SK-N-SH (cell line): ENCODE measurements at regions not wholly inside any gene's neighbourhood (a gene's known extent, or its start where the extent isn't known, plus 50 kb on each side); places are given as distances from the start of the nearest gene placed in this dataset.

Experiments
- CTCF ChIA-PET: fragments of 300-600, 350-600 bp; formaldehyde crosslinking; extraction: SDS; loops from one replicate; lab custom pipeline; 2021; lab: Yijun Ruan, JAX
- POLR2A ChIA-PET: fragments of 350-600 bp; sonication (Branson Sonifier 250); formaldehyde crosslinking; extraction: SDS; loops from one replicate; lab custom pipeline; 2020; ENCODE audit warnings: antibody characterized with exemption, inconsistent platforms; lab: Yijun Ruan, JAX
- DNase-seq: peaks from one replicate; pipeline ENCODE4 v3.0.0; 2012
- H2AFZ ChIP-seq: fragments of 200-600 bp; sonication (generic); 2 replicates; pipeline ENCODE4 v1.8.1; 2016; ENCODE audit warnings: antibody characterized with exemption, mild to moderate bottlenecking, low read depth
- H3F3A ChIP-seq: fragments of 200-600 bp; sonication (generic); replicated peaks from 2 replicates; pipeline ENCODE3; 2016; ENCODE audit warnings: antibody characterized with exemption, mild to moderate bottlenecking; ENCODE audit not compliant: insufficient read depth
- H3K27ac ChIP-seq, 2 experiments: fragments of 200-500 bp in 1 of 2; fragments of 200-600 bp in 1 of 2; sonication (Bioruptor generic) in 1 of 2; sonication (generic), shearing (Covaris generic) in 1 of 2; 2 replicates each; pipeline versions ENCODE4 v1.5.1 to v1.6.1; 2014 to 2016; ENCODE audit warnings: low read depth in 2 of 2, inconsistent platforms in 1 of 2, low read length in 1 of 2, mild to moderate bottlenecking in 1 of 2, mixed read lengths in 1 of 2
- H3K27me3 ChIP-seq: fragments of 200-600 bp; sonication (generic), shearing (Covaris generic); 2 replicates; pipeline ENCODE4 v1.6.1; 2016; ENCODE audit warnings: mixed run types; ENCODE audit not compliant: insufficient read depth
- H3K36me3 ChIP-seq, 2 experiments: fragments of 200-500 bp in 1 of 2; fragments of 200-600 bp in 1 of 2; sonication (Bioruptor generic) in 1 of 2; sonication (generic) in 1 of 2; replicated peaks in 1 of 2; 2 replicates each; pipeline versions ENCODE3 to v1.5.1; 2014 to 2016; ENCODE audit warnings: low read length in 1 of 2, mild to moderate bottlenecking in 1 of 2; ENCODE audit not compliant: insufficient read depth in 2 of 2, control insufficient read depth in 1 of 2
- H3K4me1 ChIP-seq, 2 experiments: fragments of 200-500 bp in 1 of 2; fragments of 200-600 bp in 1 of 2; sonication (Bioruptor generic) in 1 of 2; sonication (generic), shearing (Covaris generic) in 1 of 2; 2 replicates each; pipeline versions ENCODE4 v1.5.1 to v1.6.1; 2014 to 2016; ENCODE audit warnings: low read depth in 1 of 2, low read length in 1 of 2, mixed run types in 1 of 2; ENCODE audit not compliant: insufficient read depth in 2 of 2, control insufficient read depth in 1 of 2
- H3K4me2 ChIP-seq: fragments of 200-600 bp; sonication (generic), shearing (Covaris generic); 2 replicates; pipeline ENCODE4 v1.6.1; 2017; ENCODE audit warnings: mixed run types
- H3K4me3 ChIP-seq, 2 experiments: fragments of 200-500 bp in 1 of 2; fragments of 200-600 bp in 1 of 2; sonication (Bioruptor generic) in 1 of 2; sonication (generic), shearing (Covaris generic) in 1 of 2; 2 replicates each; pipeline versions ENCODE4 v1.5.1 to v1.8.1; 2014 to 2016; ENCODE audit warnings: low read depth in 2 of 2, inconsistent platforms in 1 of 2, low read length in 1 of 2, mild to moderate bottlenecking in 1 of 2, mixed read lengths in 1 of 2, moderate library complexity in 1 of 2
- H3K79me2 ChIP-seq: fragments of 200-600 bp; sonication (generic); 2 replicates; pipeline ENCODE4 v1.8.1; 2017; ENCODE audit warnings: mild to moderate bottlenecking; ENCODE audit not compliant: insufficient read depth
- H3K9ac ChIP-seq: fragments of 200-600 bp; sonication (generic); 2 replicates; pipeline ENCODE4 v1.6.1; 2017; ENCODE audit warnings: mixed run types
- H3K9me2 ChIP-seq: fragments of 200-600 bp; sonication (generic); 2 replicates; pipeline ENCODE4 v1.6.1; 2017; ENCODE audit warnings: mixed run types
- H3K9me3 ChIP-seq: fragments of 200-600 bp; sonication (generic); 2 replicates; pipeline ENCODE4 v1.6.1; 2017; ENCODE audit warnings: mixed run types, mild to moderate bottlenecking, moderate library complexity
- H4K20me1 ChIP-seq: fragments of 200-600 bp; sonication (generic); 2 replicates; pipeline ENCODE4 v1.6.1; 2017; ENCODE audit warnings: mild to moderate bottlenecking, mixed run types; ENCODE audit not compliant: insufficient read depth
- CTCF ChIP-seq: fragments of 200-600 bp; sonication (generic); IDR thresholded peaks from 2 replicates; pipeline ENCODE4 v1.6.1; 2017; ENCODE audit warnings: antibody characterized with exemption, mild to moderate bottlenecking, moderate library complexity
- ELF1 ChIP-seq: IDR thresholded peaks from 2 replicates; pipeline ENCODE4 v1.4.0; 2012
- EP300 ChIP-seq, 2 experiments: IDR thresholded peaks; 2 replicates each; pipeline versions ENCODE4 v1.4.0 to v1.6.1; 2012; ENCODE audit warnings: borderline replicate concordance in 1 of 2, low read depth in 1 of 2, low read length in 1 of 2
- FOXJ3 ChIP-seq: sonication (generic); formaldehyde crosslinking; IDR thresholded peaks from 2 replicates; pipeline ENCODE4 v1.5.1; 2020; ENCODE audit warnings: mild to moderate bottlenecking, missing genetic modification reagents
- IRF3 ChIP-seq: fragments of 150-350 bp; IDR thresholded peaks from 2 replicates; pipeline ENCODE4 v1.6.1; 2016; ENCODE audit warnings: mild to moderate bottlenecking, low read depth, low read length
- MAX ChIP-seq: IDR thresholded peaks from 2 replicates; pipeline ENCODE4 v1.4.0; 2012; ENCODE audit warnings: low read depth
- MEF2A ChIP-seq: IDR thresholded peaks from 2 replicates; pipeline ENCODE4 v1.4.0; 2012; ENCODE audit warnings: low read depth, borderline replicate concordance
- MXI1 ChIP-seq: IDR thresholded peaks from 2 replicates; pipeline ENCODE4 v1.6.1; 2012; ENCODE audit warnings: mild to moderate bottlenecking, low read depth, low read length, improper control_type of control experiment
- POLR2AphosphoS5 ChIP-seq: IDR thresholded peaks from 2 replicates; pipeline ENCODE4 v1.6.1; 2012; ENCODE audit warnings: low read depth, low read length
- RCOR1 ChIP-seq: fragments of 150-350 bp; IDR thresholded peaks from 2 replicates; pipeline ENCODE4 v1.6.1; 2017; ENCODE audit warnings: antibody characterized with exemption, low read length
- RXRA ChIP-seq: IDR thresholded peaks from 2 replicates; pipeline ENCODE4 v1.4.0; 2012; ENCODE audit warnings: low read depth, mild to moderate bottlenecking, borderline replicate concordance
- SIN3A ChIP-seq: IDR thresholded peaks from 2 replicates; pipeline ENCODE4 v1.6.1; 2012; ENCODE audit warnings: low read depth, mild to moderate bottlenecking, low read length, moderate library complexity, borderline replicate concordance
- TAF1 ChIP-seq: IDR thresholded peaks from 2 replicates; pipeline ENCODE4 v1.6.1; 2012; ENCODE audit warnings: low read depth, mild to moderate bottlenecking, low read length, moderate library complexity, borderline replicate concordance
- TEAD4 ChIP-seq: IDR thresholded peaks from 2 replicates; pipeline ENCODE4 v1.4.0; 2012; ENCODE audit warnings: mild to moderate bottlenecking, borderline replicate concordance; ENCODE audit not compliant: insufficient read depth
- USF2 ChIP-seq: fragments of 150-350 bp; IDR thresholded peaks from 2 replicates; pipeline ENCODE4 v1.6.1; 2017; ENCODE audit warnings: antibody characterized with exemption, low read length, low read depth, borderline replicate concordance
- ZBTB33 ChIP-seq: IDR thresholded peaks from 2 replicates; pipeline ENCODE4 v1.4.0; 2012; ENCODE audit warnings: low read depth, borderline replicate concordance
- WGBS: methylation state at CpG from one replicate; pipeline ENCODE4 v1.1.6; 2017; ENCODE audit warnings: low lambda C conversion rate; 5-methylcytosine and 5-hydroxymethylcytosine counted together

- no peak for TF ChIP-seq ZBTB33
- no peak for TF ChIP-seq EP300 (IDR thresholded peaks at IDR 0.05; ENCODE audit: borderline replicate concordance in 1 of 2, low read depth in 1 of 2, low read length in 1 of 2)
- TF ChIP-seq FOXJ3 = no peak
- TF ChIP-seq ELF1 = no peak
- no peak for TF ChIP-seq RCOR1
- no peak for TF ChIP-seq TEAD4
Observed at GRCh38 chr6:27624694-27625262, 151.9 kb upstream of the ZNF184 start (continued).

- DNase-seq = no peak
- Histone ChIP-seq H3K79me2 (no peaks in the 10 kb centered on the region), H3K27ac (no peak overlapping the region), H3K4me2 (no peak overlapping the region), H3K9me2 (no peaks in the 10 kb centered on the region), H3K9me3 (no peaks in the 10 kb centered on the region), H3K9ac (no peak overlapping the region), H3K27me3 (peaks cover 45% of the 10 kb centered on the region), H3K36me3 (no peaks in the 10 kb centered on the region), H4K20me1 (no peaks in the 10 kb centered on the region), H3K4me3 (no peak overlapping the region)
- CTCF ChIA-PET = interaction anchor here (1.3 to 2.1 kb wide), 2 partner anchors 13 to 104 kb away, joined by 3 to 8 read pairs; no protein-coding TSS in a partner anchor
- WGBS = 3% methylated on average over 3 of the region's 3 CpGs
- TF ChIP-seq ZBTB33 = no peak
- no peak for TF ChIP-seq CTCF
- TF ChIP-seq RCOR1 = no peak
- TF ChIP-seq USF2 = no peak
- TF ChIP-seq TAF1 = no peak
- TF ChIP-seq SIN3A = no peak
- TF ChIP-seq POLR2AphosphoS5 = no peak
- TF ChIP-seq IRF3 = no peak
- no peak for TF ChIP-seq RXRA
- TF ChIP-seq MEF2A = no peak
- TF ChIP-seq MXI1 = no peak
- no peak for TF ChIP-seq ELF1
- no peak for TF ChIP-seq MAX
- TF ChIP-seq, all 33 proteins: peak for 0
- POLR2A ChIA-PET = no interaction called here
- Histone ChIP-seq H3K4me1 (no peaks in the 10 kb centered on the region), H2AFZ (no peak overlapping the region), H3F3A (no peaks in the 10 kb centered on the region)
Observed at GRCh38 chr6:27623103-27623502, 150.2 kb upstream of the ZNF184 start.
